ENCODE measurements at regions not wholly inside any gene's neighbourhood (a gene's known extent, or its start where the extent isn't known, plus 50 kb on each side); places are given as distances from the start of the nearest gene placed in this dataset.

DNA sequence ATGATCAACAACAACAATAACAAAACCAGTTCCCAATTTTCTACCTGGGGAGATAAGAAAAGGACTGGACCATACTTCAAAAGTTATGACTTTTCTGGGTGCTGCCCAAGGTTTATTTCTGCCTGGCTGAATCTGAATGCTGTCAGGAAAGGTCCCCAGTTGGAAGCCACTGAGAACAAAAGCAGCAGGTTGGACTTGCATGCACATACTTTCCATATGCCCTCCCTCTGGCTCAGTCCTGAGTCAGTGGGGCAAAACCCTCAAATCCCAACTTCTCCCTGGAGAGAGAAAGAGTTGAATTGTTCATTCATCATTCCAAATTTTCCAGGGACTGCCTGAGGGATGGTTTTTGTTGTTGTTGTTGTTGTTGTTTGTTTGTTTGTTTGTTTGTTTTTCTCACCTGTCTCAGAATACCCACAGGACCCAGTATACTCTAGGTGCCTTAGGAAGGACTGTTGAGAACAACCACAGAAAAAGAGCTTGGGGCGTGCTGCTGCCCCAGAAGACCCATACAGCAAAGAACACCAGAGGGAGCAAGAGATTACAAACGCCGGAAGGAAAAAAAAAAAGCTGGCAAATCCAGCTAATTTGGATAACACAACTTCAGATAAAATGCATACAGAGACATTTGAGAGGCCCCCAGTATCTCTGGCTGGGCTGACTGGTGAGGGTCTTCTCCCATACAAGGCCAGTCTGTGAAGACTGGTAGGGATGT, 138.9 kb upstream of the INPP4B start:
- Mint-ChIP-seq H3K36me3 (ENCODE audit: insufficient read depth in 1 of 3, low read depth in 3 of 3) (peaks cover 0 to 7% (median 0%) of the 10 kb centered on the region in 3 experiments; a peak in 3 of 7 replicates), H3K27ac (peak overlapping the region; percentile 56 to 74 (median 67); a peak in 6 of 7 replicates), H3K4me1 (peaks cover 18 to 19% of the 10 kb centered on the region in 2 experiments), H3K4me3 (no peak overlapping the region), H3K27me3 (ENCODE audit: low read depth) (no peaks in the 10 kb centered on the region), H3K9me3 (peaks cover 2 to 8% of the 10 kb centered on the region in 2 experiments)
- Histone ChIP-seq H4K91ac (ENCODE audit: insufficient read length, low read depth, low read length) (no peak overlapping the region), H2BK20ac (ENCODE audit: low read depth, low read length, poor library complexity, severe bottlenecking) (no peak overlapping the region), H3K9ac (ENCODE audit: extremely low read depth, insufficient read length, low read length) (no peak overlapping the region), H2BK120ac (ENCODE audit: low read depth, low read length, poor library complexity, severe bottlenecking) (no peak overlapping the region), H4K5ac (ENCODE audit: insufficient read length, low read depth, low read length) (no peak overlapping the region), H2BK15ac (ENCODE audit: low read depth, low read length) (no peak overlapping the region), H3K79me2 (ENCODE audit: insufficient read depth, low read length) (no peaks in the 10 kb centered on the region), H3K9me3 (ENCODE audit: control insufficient read depth, low read depth, low read length) (no peaks in the 10 kb centered on the region), H3K14ac (ENCODE audit: insufficient read depth, low read length) (no peak overlapping the region), H2AFZ (ENCODE audit: low read length) (peak overlapping the region; percentile 85), H3K4ac (ENCODE audit: low read depth, low read length) (no peak overlapping the region), H4K20me1 (ENCODE audit: control insufficient read depth, insufficient read depth, insufficient read length) (no peaks in the 10 kb centered on the region), H3K27me3 (ENCODE audit: insufficient read depth, low read length) (no peaks in the 10 kb centered on the region), H3K4me1 (ENCODE audit: insufficient read depth, low read length) (no peaks in the 10 kb centered on the region), H3K4me2 (ENCODE audit: insufficient read depth, insufficient read length, low read length) (no peak overlapping the region), H4K8ac (replicated peaks; ENCODE audit: insufficient read length, low read depth, low read length) (no peak overlapping the region), H3K27ac (ENCODE audit: insufficient read length, low read depth, low read length) (no peak overlapping the region), H3K23me2 (ENCODE audit: insufficient read length, low read depth, low read length, poor library complexity, severe bottlenecking) (no peaks in the 10 kb centered on the region), H2BK5ac (ENCODE audit: insufficient read length, low read length) (no peak overlapping the region), H3T11ph (ENCODE audit: low read length) (no peak overlapping the region), H3K56ac (ENCODE audit: insufficient read length, low read depth, low read length) (no peak overlapping the region), H2AK5ac (ENCODE audit: insufficient read length, low read length) (no peak overlapping the region), H3K23ac (ENCODE audit: insufficient read length, low read depth, low read length) (no peak overlapping the region), H3K79me1 (ENCODE audit: insufficient read depth, low read depth, low read length, poor library complexity, severe bottlenecking) (no peaks in the 10 kb centered on the region), H3K18ac (ENCODE audit: insufficient read length, low read depth, low read length) (no peak overlapping the region), H2BK12ac (ENCODE audit: insufficient read length, low read depth, low read length) (no peak overlapping the region)
- no CpG with 5 or more reads among the region's 3 CpGs for WGBS (ENCODE audit: extremely low coverage, insufficient read length, low lambda C conversion rate)
- DNase-seq, result peak; percentile 60
- TF ChIP-seq, protein P1, sequence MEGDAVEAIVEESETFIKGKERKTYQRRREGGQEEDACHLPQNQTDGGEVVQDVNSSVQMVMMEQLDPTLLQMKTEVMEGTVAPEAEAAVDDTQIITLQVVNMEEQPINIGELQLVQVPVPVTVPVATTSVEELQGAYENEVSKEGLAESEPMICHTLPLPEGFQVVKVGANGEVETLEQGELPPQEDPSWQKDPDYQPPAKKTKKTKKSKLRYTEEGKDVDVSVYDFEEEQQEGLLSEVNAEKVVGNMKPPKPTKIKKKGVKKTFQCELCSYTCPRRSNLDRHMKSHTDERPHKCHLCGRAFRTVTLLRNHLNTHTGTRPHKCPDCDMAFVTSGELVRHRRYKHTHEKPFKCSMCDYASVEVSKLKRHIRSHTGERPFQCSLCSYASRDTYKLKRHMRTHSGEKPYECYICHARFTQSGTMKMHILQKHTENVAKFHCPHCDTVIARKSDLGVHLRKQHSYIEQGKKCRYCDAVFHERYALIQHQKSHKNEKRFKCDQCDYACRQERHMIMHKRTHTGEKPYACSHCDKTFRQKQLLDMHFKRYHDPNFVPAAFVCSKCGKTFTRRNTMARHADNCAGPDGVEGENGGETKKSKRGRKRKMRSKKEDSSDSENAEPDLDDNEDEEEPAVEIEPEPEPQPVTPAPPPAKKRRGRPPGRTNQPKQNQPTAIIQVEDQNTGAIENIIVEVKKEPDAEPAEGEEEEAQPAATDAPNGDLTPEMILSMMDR (conservative IDR thresholded peaks at IDR 0.05), result peak; percentile 72

Measured in H9 (cell line).